Uterus (tissue), 2 donors: ENCODE measurements at regions not wholly inside any gene's neighbourhood (a gene's known extent, or its start where the extent isn't known, plus 50 kb on each side); places are given as distances from the start of the nearest gene placed in this dataset.
"Not testable (repeated sequence)": the region's sequence is repeated elsewhere in the genome, so short reads cannot be mapped to it uniquely, and the experiment has no call there.

ENCODE experiments used
- POLR2A ChIP-seq, 2 donors: fragments of 450-650 bp; IDR thresholded peaks; one replicate each; pipeline ENCODE4 v1.6.1; 2016; ENCODE audit warnings: antibody characterized with exemption in 2 of 2, mild to moderate bottlenecking in 1 of 2, moderate library complexity in 1 of 2
- TF ChIP-seq, protein P1 (sequence below), 4 experiments: fragments of 200-600 bp in 2 of 4; fragments of 450-650 bp in 2 of 4; sonication (generic) in 2 of 4; IDR thresholded peaks; one replicate each; pipeline ENCODE4 v1.5.1; 2016 to 2019; ENCODE audit warnings: antibody characterized with exemption in 4 of 4, mild to moderate bottlenecking in 2 of 4, moderate library complexity in 1 of 4

GRCh38 chr2:242018416-242018815, 148.9 kb downstream of the RTP5 start:
- TF ChIP-seq, protein P1, sequence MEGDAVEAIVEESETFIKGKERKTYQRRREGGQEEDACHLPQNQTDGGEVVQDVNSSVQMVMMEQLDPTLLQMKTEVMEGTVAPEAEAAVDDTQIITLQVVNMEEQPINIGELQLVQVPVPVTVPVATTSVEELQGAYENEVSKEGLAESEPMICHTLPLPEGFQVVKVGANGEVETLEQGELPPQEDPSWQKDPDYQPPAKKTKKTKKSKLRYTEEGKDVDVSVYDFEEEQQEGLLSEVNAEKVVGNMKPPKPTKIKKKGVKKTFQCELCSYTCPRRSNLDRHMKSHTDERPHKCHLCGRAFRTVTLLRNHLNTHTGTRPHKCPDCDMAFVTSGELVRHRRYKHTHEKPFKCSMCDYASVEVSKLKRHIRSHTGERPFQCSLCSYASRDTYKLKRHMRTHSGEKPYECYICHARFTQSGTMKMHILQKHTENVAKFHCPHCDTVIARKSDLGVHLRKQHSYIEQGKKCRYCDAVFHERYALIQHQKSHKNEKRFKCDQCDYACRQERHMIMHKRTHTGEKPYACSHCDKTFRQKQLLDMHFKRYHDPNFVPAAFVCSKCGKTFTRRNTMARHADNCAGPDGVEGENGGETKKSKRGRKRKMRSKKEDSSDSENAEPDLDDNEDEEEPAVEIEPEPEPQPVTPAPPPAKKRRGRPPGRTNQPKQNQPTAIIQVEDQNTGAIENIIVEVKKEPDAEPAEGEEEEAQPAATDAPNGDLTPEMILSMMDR (IDR thresholded peaks at IDR 0.05) = not testable (repeated sequence)
- not testable (repeated sequence) for TF ChIP-seq POLR2A (IDR thresholded peaks at IDR 0.05)
